ENCODE measurements at regions not wholly inside any gene's neighbourhood (a gene's known extent, or its start where the extent isn't known, plus 50 kb on each side); places are given as distances from the start of the nearest gene placed in this dataset.
"Not testable (repeated sequence)": the region's sequence is repeated elsewhere in the genome, so short reads cannot be mapped to it uniquely, and the experiment has no call there.

GRCh38 chr6:81265106-81265505 lies 487.4 kb downstream of the TENT5A start:
- Mint-ChIP-seq H3K27me3 (ENCODE audit: low read depth) (no peaks in the 10 kb centered on the region), H3K9me3 (peaks cover 5% of the 10 kb centered on the region), H3K36me3 (ENCODE audit: low read depth) (no peaks in the 10 kb centered on the region), H3K4me3 (no peak overlapping the region), H3K27ac (no peak overlapping the region), H3K4me1 (ENCODE audit: low read depth) (no peaks in the 10 kb centered on the region)
- DNase-seq, result no peak
- CTCF ChIA-PET, result no interaction called here
- intact Hi-C loops (cut with micrococcal nuclease), result no loop called here

- H3K4me1 Mint-ChIP-seq (ENCODE audit: low read depth), result no peaks in the 10 kb centered on the region
- intact Hi-C loops (cut with micrococcal nuclease), result no loop called here
- H3K27ac Mint-ChIP-seq, result no peak overlapping the region
- no peak overlapping the region for H3K4me3 Mint-ChIP-seq
- DNase-seq, result no peak
- peaks cover 3% of the 10 kb centered on the region for H3K9me3 Mint-ChIP-seq
- CTCF ChIA-PET, result no interaction called here
- H3K27me3 Mint-ChIP-seq (ENCODE audit: low read depth), result no peaks in the 10 kb centered on the region
- H3K36me3 Mint-ChIP-seq (ENCODE audit: low read depth), result no peaks in the 10 kb centered on the region
These were observed 488.8 kb downstream of the TENT5A start for GRCh38 chr6:81263531-81264168.

GRCh38 chr6:81262656-81263055 lies 489.8 kb downstream of the TENT5A start:
- CTCF ChIA-PET, result no interaction called here
- Mint-ChIP-seq H3K27me3 (ENCODE audit: low read depth) (no peaks in the 10 kb centered on the region), H3K4me1 (ENCODE audit: low read depth) (no peaks in the 10 kb centered on the region), H3K4me3 (no peak overlapping the region), H3K9me3 (peaks cover 4% of the 10 kb centered on the region), H3K27ac (no peak overlapping the region), H3K36me3 (ENCODE audit: low read depth) (no peaks in the 10 kb centered on the region)
- DNase-seq, result no peak
- intact Hi-C loops (cut with micrococcal nuclease), result no loop called here

GRCh38 chr6:81256223-81256622 lies 496.3 kb downstream of the TENT5A start:
- intact Hi-C loops (cut with micrococcal nuclease); CTCF ChIA-PET; H3K4me3 Mint-ChIP-seq: not testable (repeated sequence)

GRCh38 chr6:81253821-81254220 lies 498.7 kb downstream of the TENT5A start:
- intact Hi-C loops (cut with micrococcal nuclease), result no loop called here
- CTCF ChIA-PET, result no interaction called here

More at GRCh38 chr6:81256223-81256622, 496.3 kb downstream of the TENT5A start:
- H3K4me1 Mint-ChIP-seq (ENCODE audit: low read depth); H3K36me3 Mint-ChIP-seq (ENCODE audit: low read depth); DNase-seq; H3K27me3 Mint-ChIP-seq (ENCODE audit: low read depth); H3K27ac Mint-ChIP-seq: not testable (repeated sequence)
- peaks cover 12% of the 10 kb centered on the region for H3K9me3 Mint-ChIP-seq

GRCh38 chr6:81252231-81252630 lies 500.2 kb downstream of the TENT5A start:
- intact Hi-C loops (cut with micrococcal nuclease), result no loop called here
- Mint-ChIP-seq H3K36me3 (ENCODE audit: low read depth) (no peaks in the 10 kb centered on the region), H3K27ac (no peak overlapping the region), H3K9me3 (peaks cover 11% of the 10 kb centered on the region), H3K4me1 (ENCODE audit: low read depth) (no peaks in the 10 kb centered on the region), H3K27me3 (ENCODE audit: low read depth) (no peaks in the 10 kb centered on the region), H3K4me3 (no peak overlapping the region)
- CTCF ChIA-PET, result no interaction called here
- no peak for DNase-seq

More at GRCh38 chr6:81253821-81254220, 498.7 kb downstream of the TENT5A start:
- H3K27ac Mint-ChIP-seq, result no peak overlapping the region
- no peaks in the 10 kb centered on the region for H3K27me3 Mint-ChIP-seq (ENCODE audit: low read depth)
- H3K4me1 Mint-ChIP-seq (ENCODE audit: low read depth), result no peaks in the 10 kb centered on the region
- no peak overlapping the region for H3K4me3 Mint-ChIP-seq
- H3K9me3 Mint-ChIP-seq, result peaks cover 12% of the 10 kb centered on the region
- no peaks in the 10 kb centered on the region for H3K36me3 Mint-ChIP-seq (ENCODE audit: low read depth)
- DNase-seq, result no peak

- Mint-ChIP-seq H3K27me3 (ENCODE audit: low read depth) (no peaks in the 10 kb centered on the region), H3K4me3 (no peak overlapping the region), H3K9me3 (peaks cover 6% of the 10 kb centered on the region), H3K27ac (no peak overlapping the region), H3K36me3 (ENCODE audit: low read depth) (no peaks in the 10 kb centered on the region), H3K4me1 (ENCODE audit: low read depth) (no peaks in the 10 kb centered on the region)
- CTCF ChIA-PET, result no interaction called here
- intact Hi-C loops (cut with micrococcal nuclease), result no loop called here
- DNase-seq, result no peak
These were observed 506.3 kb downstream of the TENT5A start for GRCh38 chr6:81246200-81246599.

- no peaks in the 10 kb centered on the region for H3K27me3 Mint-ChIP-seq (ENCODE audit: low read depth)
- no peaks in the 10 kb centered on the region for H3K36me3 Mint-ChIP-seq (ENCODE audit: low read depth)
- DNase-seq, result no peak
- no peak overlapping the region for H3K27ac Mint-ChIP-seq
- no peak overlapping the region for H3K4me3 Mint-ChIP-seq
- intact Hi-C loops (cut with micrococcal nuclease), result loop anchor here (5.0 kb wide), 1 partner anchor 510 kb away; the partner anchor contains the start of gene TENT5A
- H3K4me1 Mint-ChIP-seq (ENCODE audit: low read depth), result no peaks in the 10 kb centered on the region
- H3K9me3 Mint-ChIP-seq, result peaks cover 5% of the 10 kb centered on the region
- CTCF ChIA-PET, result no interaction called here
These were observed 509.9 kb downstream of the TENT5A start for GRCh38 chr6:81242624-81243023.

GRCh38 chr6:81241126-81242041 lies 511.1 kb downstream of the TENT5A start:
- Mint-ChIP-seq H3K27ac (no peak overlapping the region), H3K27me3 (ENCODE audit: low read depth) (no peaks in the 10 kb centered on the region), H3K4me1 (ENCODE audit: low read depth) (no peaks in the 10 kb centered on the region), H3K4me3 (no peak overlapping the region), H3K36me3 (ENCODE audit: low read depth) (no peaks in the 10 kb centered on the region), H3K9me3 (peaks cover 5% of the 10 kb centered on the region)
- intact Hi-C loops (cut with micrococcal nuclease), result loop anchor here (5.0 kb wide), 1 partner anchor 511 kb away; the partner anchor contains the start of gene TENT5A
- DNase-seq, result no peak
- CTCF ChIA-PET, result no interaction called here

GRCh38 chr6:81238390-81238789 lies 514.1 kb downstream of the TENT5A start:
- H3K4me3 Mint-ChIP-seq, result no peak overlapping the region
- H3K9me3 Mint-ChIP-seq, result peaks cover 2% of the 10 kb centered on the region
- H3K4me1 Mint-ChIP-seq (ENCODE audit: low read depth), result no peaks in the 10 kb centered on the region
- no peak for DNase-seq
- H3K27ac Mint-ChIP-seq, result no peak overlapping the region
- intact Hi-C loops (cut with micrococcal nuclease), result no loop called here
- CTCF ChIA-PET, result no interaction called here
- H3K27me3 Mint-ChIP-seq (ENCODE audit: low read depth), result no peaks in the 10 kb centered on the region
- no peaks in the 10 kb centered on the region for H3K36me3 Mint-ChIP-seq (ENCODE audit: low read depth)

- CTCF ChIA-PET, result no interaction called here
- Mint-ChIP-seq H3K9me3 (no peaks in the 10 kb centered on the region), H3K27ac (no peak overlapping the region), H3K36me3 (ENCODE audit: low read depth) (no peaks in the 10 kb centered on the region), H3K4me1 (ENCODE audit: low read depth) (no peaks in the 10 kb centered on the region), H3K27me3 (ENCODE audit: low read depth) (no peaks in the 10 kb centered on the region), H3K4me3 (no peak overlapping the region)
- intact Hi-C loops (cut with micrococcal nuclease), result no loop called here
- DNase-seq, result no peak
These were observed 515.3 kb downstream of the TENT5A start for GRCh38 chr6:81237226-81237625.

GRCh38 chr6:81235512-81235911 lies 517.0 kb downstream of the TENT5A start:
- Mint-ChIP-seq H3K4me1 (ENCODE audit: low read depth) (no peaks in the 10 kb centered on the region), H3K36me3 (ENCODE audit: low read depth) (no peaks in the 10 kb centered on the region), H3K27ac (no peak overlapping the region), H3K27me3 (ENCODE audit: low read depth) (no peaks in the 10 kb centered on the region), H3K9me3 (no peaks in the 10 kb centered on the region), H3K4me3 (no peak overlapping the region)
- CTCF ChIA-PET, result no interaction called here
- no peak for DNase-seq
- intact Hi-C loops (cut with micrococcal nuclease), result no loop called here

- no peaks in the 10 kb centered on the region for H3K4me1 Mint-ChIP-seq (ENCODE audit: low read depth)
- H3K9me3 Mint-ChIP-seq, result no peaks in the 10 kb centered on the region
- H3K27ac Mint-ChIP-seq, result no peak overlapping the region
- CTCF ChIA-PET, result no interaction called here
- no peak overlapping the region for H3K4me3 Mint-ChIP-seq
- no peaks in the 10 kb centered on the region for H3K36me3 Mint-ChIP-seq (ENCODE audit: low read depth)
- DNase-seq, result no peak
- H3K27me3 Mint-ChIP-seq (ENCODE audit: low read depth), result no peaks in the 10 kb centered on the region
- intact Hi-C loops (cut with micrococcal nuclease), result no loop called here
These were observed 518.5 kb downstream of the TENT5A start for GRCh38 chr6:81233990-81234389.
